HG03196 (cell line): ENCODE measurements at regions not wholly inside any gene's neighbourhood (a gene's known extent, or its start where the extent isn't known, plus 50 kb on each side); places are given as distances from the start of the nearest gene placed in this dataset.
"Not testable (repeated sequence)": the region's sequence is repeated elsewhere in the genome, so short reads cannot be mapped to it uniquely, and the experiment has no call there.

Experiments
- ATAC-seq: cut with Tn5 transposase; IDR thresholded peaks from one replicate; pipeline ENCODE4 v1.9.1; 2021; ENCODE audit not compliant: unreplicated experiment

- not testable (repeated sequence) for ATAC-seq
Measured at GRCh38 chr2:87600961-87601360, 146.9 kb upstream of the PLGLB2 start.

DNA sequence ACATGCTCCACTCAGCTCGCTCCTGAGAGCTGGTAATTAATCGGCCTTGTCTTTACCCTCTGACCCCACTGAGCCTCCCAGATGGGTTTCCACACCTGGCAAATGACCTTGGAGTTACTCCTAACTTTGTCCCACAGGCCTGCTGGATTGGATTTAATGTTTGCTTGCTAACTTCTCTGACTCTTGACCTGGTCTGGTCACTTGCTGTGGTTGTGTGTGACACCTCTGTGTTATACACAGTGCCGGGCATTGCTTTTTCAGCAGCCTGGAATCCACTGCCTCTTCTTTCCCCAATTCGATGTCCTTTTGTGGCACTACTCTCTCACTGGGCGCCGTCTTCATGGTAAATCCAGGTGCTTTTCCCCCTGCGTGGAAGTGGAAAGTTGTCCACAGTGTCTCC lies 145.8 kb upstream of the PLGLB2 start:
- ATAC-seq = not testable (repeated sequence)

GRCh38 chr2:87602728-87603127 lies 145.2 kb upstream of the PLGLB2 start:
- not testable (repeated sequence) for ATAC-seq

GRCh38 chr2:87603418-87604278 lies 144.2 kb upstream of the PLGLB2 start:
- not testable (repeated sequence) for ATAC-seq

DNA sequence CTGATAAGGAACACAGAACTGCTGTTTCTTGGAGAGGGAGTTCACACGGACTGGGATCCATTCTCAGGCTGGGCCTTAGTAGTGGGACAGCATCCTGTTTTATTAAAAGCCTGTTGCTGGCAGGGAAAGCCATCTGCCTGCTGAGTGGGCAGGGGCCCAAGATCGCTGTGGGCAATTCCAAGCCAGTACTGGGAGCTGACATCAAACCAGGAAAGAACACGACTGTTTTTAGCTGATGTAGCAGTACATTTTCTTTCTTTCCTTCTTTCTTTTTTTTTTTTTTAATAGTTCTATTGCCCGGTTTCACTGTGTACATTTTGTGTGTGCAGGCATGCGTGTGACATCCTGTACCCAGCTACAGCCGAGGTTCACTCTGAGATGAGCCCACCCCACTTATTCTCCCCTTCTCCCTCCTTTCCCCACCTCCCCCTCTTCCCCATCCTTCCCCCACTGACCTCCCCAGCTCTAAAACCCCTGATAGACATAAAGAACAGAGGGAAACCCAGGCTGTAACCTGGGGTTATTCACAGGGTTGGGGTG lies 143.5 kb upstream of the PLGLB2 start:
- not testable (repeated sequence) for ATAC-seq

DNA sequence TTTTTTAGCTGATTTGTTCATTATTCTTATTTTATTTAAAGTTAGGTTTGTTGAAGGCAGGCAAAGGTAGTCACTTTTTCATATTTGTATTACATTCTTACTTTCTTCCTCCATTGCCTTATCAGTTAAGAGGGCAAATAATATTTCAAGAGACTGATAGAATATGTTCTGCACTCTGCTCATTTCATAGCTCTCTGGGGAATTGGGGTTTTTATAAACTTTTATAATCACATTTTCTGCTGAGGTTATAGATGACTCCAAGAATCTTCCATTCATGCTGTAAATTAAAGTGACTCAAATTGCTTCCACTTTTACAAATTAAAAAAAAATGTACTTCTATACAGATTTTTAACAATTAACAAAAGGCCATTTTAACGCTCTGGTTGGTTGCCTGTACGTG lies 142.9 kb upstream of the PLGLB2 start:
- not testable (repeated sequence) for ATAC-seq

- not testable (repeated sequence) for ATAC-seq
Measured at GRCh38 chr2:87608377-87609166, 139.3 kb upstream of the PLGLB2 start.

- ATAC-seq = not testable (repeated sequence)
Measured at GRCh38 chr2:87610974-87611373, 136.9 kb upstream of the PLGLB2 start.

GRCh38 chr2:87611416-87611815 lies 136.5 kb upstream of the PLGLB2 start:
- ATAC-seq = not testable (repeated sequence)

DNA sequence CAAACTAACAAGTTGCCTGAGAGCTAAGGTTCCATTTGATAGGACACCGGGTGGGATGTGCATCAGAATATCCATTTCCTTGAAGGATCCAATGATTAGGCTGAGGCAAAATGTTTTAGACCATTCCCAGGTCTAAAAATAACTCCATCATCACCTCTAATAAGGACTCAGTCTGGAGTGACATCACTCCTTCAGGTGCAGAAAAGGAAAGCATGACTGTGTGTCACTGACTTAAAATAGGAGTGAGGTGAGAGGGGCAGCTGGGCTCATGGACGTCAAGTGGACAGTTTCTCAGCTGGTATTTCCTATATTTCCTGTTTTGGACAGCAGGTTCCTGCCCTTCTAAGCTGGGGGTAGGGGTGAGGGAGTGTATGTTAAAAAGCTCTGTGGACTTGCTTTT lies 135.9 kb upstream of the PLGLB2 start:
- not testable (repeated sequence) for ATAC-seq

- ATAC-seq = not testable (repeated sequence)
Measured at GRCh38 chr2:87614829-87615434, 133.0 kb upstream of the PLGLB2 start.

DNA sequence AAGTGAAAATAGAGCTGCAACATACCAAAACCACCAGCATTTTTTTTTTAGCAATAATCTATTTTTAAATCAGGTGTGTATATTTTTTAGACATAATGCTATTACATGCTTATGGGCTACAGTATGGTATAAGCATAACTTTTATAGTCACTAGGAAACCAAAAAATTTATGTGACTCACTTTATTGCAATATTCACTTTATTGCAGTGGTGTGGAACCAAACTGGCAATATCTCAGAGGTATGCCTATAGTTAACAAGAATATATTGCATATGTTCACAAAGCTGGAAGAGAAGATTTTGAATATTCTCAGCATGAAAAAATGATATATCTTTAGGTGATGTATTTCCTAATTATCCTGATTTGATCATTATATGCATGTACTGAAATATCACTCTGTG lies 128.8 kb upstream of the PLGLB2 start:
- not testable (repeated sequence) for ATAC-seq

DNA sequence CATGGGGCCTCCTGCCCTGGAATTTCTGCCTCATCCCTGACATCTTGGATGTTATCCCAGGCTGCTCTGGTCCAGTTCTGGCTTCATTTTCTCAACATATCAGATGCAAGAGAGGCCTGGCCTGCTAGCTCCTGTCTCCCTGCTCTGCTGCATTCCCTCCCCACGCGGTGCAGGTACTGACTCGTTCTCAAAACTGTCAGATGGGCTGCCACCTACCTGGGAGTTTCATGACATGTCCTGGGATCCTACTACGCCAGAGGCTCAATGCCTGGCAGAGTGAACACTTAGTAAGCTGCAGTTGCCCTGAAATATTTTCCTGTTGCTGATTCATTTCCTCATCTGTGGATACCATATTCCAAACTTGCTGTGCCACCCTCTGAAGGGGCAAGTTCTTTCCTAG lies 126.7 kb upstream of the PLGLB2 start:
- ATAC-seq = not testable (repeated sequence)

DNA sequence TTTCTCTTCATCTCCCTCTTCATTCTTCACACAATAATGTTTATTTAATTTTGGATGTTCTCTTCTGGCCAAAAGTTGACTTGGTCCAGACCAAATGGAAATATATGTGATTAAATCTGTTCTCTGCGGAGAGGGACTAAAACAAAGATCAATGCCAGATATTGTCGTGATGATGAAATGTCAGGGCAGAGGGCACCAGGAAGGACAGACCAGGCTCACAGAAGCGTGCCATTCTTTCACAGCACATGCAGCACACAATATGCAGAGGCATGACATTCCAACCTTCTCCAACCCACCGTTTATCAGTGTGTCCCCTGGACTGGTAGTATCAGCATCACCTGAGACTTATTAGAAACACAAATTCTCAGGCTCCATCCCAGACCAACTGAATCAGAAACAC lies 125.2 kb upstream of the PLGLB2 start:
- ATAC-seq = not testable (repeated sequence)

- not testable (repeated sequence) for ATAC-seq
Measured at GRCh38 chr2:87629491-87630458, 118.1 kb upstream of the PLGLB2 start.

DNA sequence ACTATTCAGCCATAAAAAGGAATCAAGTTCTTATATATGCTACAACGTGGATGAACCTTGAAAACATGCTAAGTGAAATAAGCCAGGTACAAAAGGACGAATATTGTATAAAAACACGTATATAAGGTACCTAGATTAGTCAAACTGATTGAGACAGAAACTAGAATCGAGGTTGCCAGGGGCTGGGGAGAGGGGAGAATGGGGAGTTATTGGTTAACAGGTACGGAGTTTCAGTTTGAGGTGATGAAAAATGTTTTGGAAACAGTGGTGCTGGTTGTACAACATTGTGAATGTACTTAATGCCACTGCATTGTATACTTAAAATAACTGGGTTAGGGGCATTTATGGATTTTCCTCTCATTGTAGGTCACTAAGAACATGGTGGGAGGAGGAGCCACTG lies 117.0 kb upstream of the PLGLB2 start:
- ATAC-seq = peak; percentile 50

GRCh38 chr2:87631402-87631801 lies 116.5 kb upstream of the PLGLB2 start:
- not testable (repeated sequence) for ATAC-seq

GRCh38 chr2:87633287-87633963 lies 114.5 kb upstream of the PLGLB2 start:
- not testable (repeated sequence) for ATAC-seq

GRCh38 chr2:87634106-87634505 lies 113.8 kb upstream of the PLGLB2 start:
- ATAC-seq = not testable (repeated sequence)
